ENCODE measurements at regions not wholly inside any gene's neighbourhood (a gene's known extent, or its start where the extent isn't known, plus 50 kb on each side); places are given as distances from the start of the nearest gene placed in this dataset.
A peak's percentile ranks its signal among the peaks of the same experiment; 100 is the strongest.

DNA sequence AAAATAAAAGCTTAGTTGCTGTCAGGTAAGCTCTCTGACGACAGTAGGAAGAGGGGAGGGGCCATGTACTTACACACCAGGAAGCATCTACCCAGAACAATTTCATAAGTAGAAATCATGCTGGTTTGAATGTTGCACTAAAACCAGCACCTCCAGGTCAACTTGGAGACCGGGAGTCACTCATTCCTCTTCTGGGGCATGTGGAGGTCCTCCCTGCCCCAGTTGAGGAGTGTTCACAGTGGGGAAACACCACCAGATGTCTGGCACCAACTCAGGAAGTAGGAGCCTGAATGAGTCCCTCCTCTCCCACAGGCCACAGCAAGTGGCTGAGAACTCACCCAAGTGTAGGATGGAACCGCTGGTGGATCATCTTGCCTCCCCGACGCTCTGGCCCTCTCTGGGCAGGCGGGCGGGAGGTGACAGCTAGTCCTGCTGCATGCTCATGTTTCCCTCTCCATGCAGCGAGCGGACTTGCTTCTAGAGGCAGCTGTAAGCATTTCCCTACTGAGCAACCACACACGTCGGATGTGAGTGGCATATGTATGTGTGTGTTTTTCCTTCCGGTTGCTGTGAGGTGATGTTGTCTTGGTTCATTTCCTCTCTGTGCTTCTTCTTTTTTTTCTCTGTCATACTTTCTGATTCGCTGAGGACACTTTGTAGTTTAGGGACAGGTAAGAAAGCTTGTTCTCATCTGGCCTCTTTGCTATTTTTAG lies 149.5 kb upstream of the NEDD9 start (continued):
- TF ChIP-seq, protein P1, sequence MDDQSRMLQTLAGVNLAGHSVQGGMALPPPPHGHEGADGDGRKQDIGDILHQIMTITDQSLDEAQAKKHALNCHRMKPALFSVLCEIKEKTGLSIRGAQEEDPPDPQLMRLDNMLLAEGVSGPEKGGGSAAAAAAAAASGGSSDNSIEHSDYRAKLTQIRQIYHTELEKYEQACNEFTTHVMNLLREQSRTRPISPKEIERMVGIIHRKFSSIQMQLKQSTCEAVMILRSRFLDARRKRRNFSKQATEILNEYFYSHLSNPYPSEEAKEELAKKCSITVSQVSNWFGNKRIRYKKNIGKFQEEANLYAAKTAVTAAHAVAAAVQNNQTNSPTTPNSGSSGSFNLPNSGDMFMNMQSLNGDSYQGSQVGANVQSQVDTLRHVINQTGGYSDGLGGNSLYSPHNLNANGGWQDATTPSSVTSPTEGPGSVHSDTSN (IDR thresholded peaks at IDR 0.05; ENCODE audit: insufficient replicate concordance, low read depth, low read length) = peak; percentile 77
- peak; percentile 60 for TF ChIP-seq MAX (IDR thresholded peaks at IDR 0.05; ENCODE audit: low read depth, low read length)
- TF ChIP-seq, protein P2, sequence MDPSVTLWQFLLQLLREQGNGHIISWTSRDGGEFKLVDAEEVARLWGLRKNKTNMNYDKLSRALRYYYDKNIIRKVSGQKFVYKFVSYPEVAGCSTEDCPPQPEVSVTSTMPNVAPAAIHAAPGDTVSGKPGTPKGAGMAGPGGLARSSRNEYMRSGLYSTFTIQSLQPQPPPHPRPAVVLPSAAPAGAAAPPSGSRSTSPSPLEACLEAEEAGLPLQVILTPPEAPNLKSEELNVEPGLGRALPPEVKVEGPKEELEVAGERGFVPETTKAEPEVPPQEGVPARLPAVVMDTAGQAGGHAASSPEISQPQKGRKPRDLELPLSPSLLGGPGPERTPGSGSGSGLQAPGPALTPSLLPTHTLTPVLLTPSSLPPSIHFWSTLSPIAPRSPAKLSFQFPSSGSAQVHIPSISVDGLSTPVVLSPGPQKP (IDR thresholded peaks at IDR 0.05; ENCODE audit: low read depth, low read length) = peak; percentile 54
- TF ChIP-seq EGR1 (IDR thresholded peaks at IDR 0.05; ENCODE audit: borderline replicate concordance in 1 of 2, low read depth in 2 of 2, low read length in 2 of 2) = peak in 1 of 2 experiments; percentile 92; a peak in 2 of 3 replicates
- TF ChIP-seq ETV6 (conservative IDR thresholded peaks at IDR 0.05 in 1 of 2, IDR thresholded peaks at IDR 0.05 in 1 of 2; ENCODE audit: borderline replicate concordance in 1 of 2, low read depth in 1 of 2) = peak; percentile 87 to 100; a peak in 3 of 4 replicates
- 0 out of 2 replicates have a peak, but pooled peaks have one; percentile 85 for TF ChIP-seq CHD1 (IDR thresholded peaks at IDR 0.05; ENCODE audit: low read depth, low read length)
- no peak for TF ChIP-seq FOXK2 (IDR thresholded peaks at IDR 0.05)
- TF ChIP-seq, protein P3, sequence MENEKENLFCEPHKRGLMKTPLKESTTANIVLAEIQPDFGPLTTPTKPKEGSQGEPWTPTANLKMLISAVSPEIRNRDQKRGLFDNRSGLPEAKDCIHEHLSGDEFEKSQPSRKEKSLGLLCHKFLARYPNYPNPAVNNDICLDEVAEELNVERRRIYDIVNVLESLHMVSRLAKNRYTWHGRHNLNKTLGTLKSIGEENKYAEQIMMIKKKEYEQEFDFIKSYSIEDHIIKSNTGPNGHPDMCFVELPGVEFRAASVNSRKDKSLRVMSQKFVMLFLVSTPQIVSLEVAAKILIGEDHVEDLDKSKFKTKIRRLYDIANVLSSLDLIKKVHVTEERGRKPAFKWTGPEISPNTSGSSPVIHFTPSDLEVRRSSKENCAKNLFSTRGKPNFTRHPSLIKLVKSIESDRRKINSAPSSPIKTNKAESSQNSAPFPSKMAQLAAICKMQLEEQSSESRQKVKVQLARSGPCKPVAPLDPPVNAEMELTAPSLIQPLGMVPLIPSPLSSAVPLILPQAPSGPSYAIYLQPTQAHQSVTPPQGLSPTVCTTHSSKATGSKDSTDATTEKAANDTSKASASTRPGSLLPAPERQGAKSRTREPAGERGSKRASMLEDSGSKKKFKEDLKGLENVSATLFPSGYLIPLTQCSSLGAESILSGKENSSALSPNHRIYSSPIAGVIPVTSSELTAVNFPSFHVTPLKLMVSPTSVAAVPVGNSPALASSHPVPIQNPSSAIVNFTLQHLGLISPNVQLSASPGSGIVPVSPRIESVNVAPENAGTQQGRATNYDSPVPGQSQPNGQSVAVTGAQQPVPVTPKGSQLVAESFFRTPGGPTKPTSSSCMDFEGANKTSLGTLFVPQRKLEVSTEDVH (IDR thresholded peaks at IDR 0.05; ENCODE audit: low read depth, partially characterized antibody) = no peak
- TF ChIP-seq KAT2A (conservative IDR thresholded peaks at IDR 0.05; ENCODE audit: control insufficient read depth, low read depth, low read length) = no peak
- no peak for TF ChIP-seq NRF1 (conservative IDR thresholded peaks at IDR 0.05; ENCODE audit: low read depth, low read length)
- no peak for TF ChIP-seq RCOR1 (conservative IDR thresholded peaks at IDR 0.05; ENCODE audit: low read depth, low read length)
- TF ChIP-seq MXI1 (IDR thresholded peaks at IDR 0.05; ENCODE audit: low read depth, low read length) = peak; percentile 45
- peak; percentile 82 for TF ChIP-seq IRF4 (IDR thresholded peaks at IDR 0.05; ENCODE audit: low read depth, low read length)
- no peak for TF ChIP-seq SREBF1 (IDR thresholded peaks at IDR 0.05; ENCODE audit: low read length)
- TF ChIP-seq PAX5 (IDR thresholded peaks at IDR 0.05; ENCODE audit: borderline replicate concordance, low read depth, low read length) = peak; percentile 92
- no peak for TF ChIP-seq STAT3 (IDR thresholded peaks at IDR 0.05; ENCODE audit: low read depth, low read length)
- TF ChIP-seq YY1 (IDR thresholded peaks at IDR 0.05; ENCODE audit: low read depth, low read length) = 0 out of 2 replicates have a peak, but pooled peaks have one; percentile 43
- peak; percentile 87; the same call in 1 of the 2 replicates for TF ChIP-seq HDGF (IDR thresholded peaks at IDR 0.05)
- TF ChIP-seq NR2C1 (IDR thresholded peaks at IDR 0.05) = peak; percentile 74
- TF ChIP-seq MYC (IDR thresholded peaks at IDR 0.05; ENCODE audit: insufficient read depth, insufficient read length, insufficient replicate concordance, low read length, severe bottlenecking) = peak; percentile 60
- TF ChIP-seq POLR2AphosphoS5 (IDR thresholded peaks at IDR 0.05; ENCODE audit: low read length) = peak; percentile 95
- 0 out of 2 replicates have a peak, but pooled peaks have one; percentile 35 for TF ChIP-seq BCL11A (IDR thresholded peaks at IDR 0.05; ENCODE audit: low read depth, low read length)
- TF ChIP-seq, protein P4, sequence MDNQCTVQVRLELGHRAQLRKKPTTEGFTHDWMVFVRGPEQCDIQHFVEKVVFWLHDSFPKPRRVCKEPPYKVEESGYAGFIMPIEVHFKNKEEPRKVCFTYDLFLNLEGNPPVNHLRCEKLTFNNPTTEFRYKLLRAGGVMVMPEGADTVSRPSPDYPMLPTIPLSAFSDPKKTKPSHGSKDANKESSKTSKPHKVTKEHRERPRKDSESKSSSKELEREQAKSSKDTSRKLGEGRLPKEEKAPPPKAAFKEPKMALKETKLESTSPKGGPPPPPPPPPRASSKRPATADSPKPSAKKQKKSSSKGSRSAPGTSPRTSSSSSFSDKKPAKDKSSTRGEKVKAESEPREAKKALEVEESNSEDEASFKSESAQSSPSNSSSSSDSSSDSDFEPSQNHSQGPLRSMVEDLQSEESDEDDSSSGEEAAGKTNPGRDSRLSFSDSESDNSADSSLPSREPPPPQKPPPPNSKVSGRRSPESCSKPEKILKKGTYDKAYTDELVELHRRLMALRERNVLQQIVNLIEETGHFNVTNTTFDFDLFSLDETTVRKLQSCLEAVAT (IDR thresholded peaks at IDR 0.05) = peak; percentile 84
- no peak for TF ChIP-seq ESRRA (IDR thresholded peaks at IDR 0.05; ENCODE audit: low read length)

Data from GM12878 (cell line).